GM12892 (cell line): ENCODE measurements at regions not wholly inside any gene's neighbourhood (a gene's known extent, or its start where the extent isn't known, plus 50 kb on each side); places are given as distances from the start of the nearest gene placed in this dataset.

Experiments used
- DNase-seq: peaks from one replicate; pipeline ENCODE4 v3.0.0; 2011; ENCODE audit not compliant: insufficient read length
- FAIRE-seq: peaks from 2 replicates; lab custom pipeline; 2011; peaks lifted over from hg19 to GRCh38; lab: Jason Lieb, UNC
- POLR2A ChIP-seq: IDR thresholded peaks from 2 replicates; pipeline ENCODE4 v1.6.1; 2011; ENCODE audit warnings: low read depth, low read length, control low read depth
- POLR2AphosphoS5 ChIP-seq: IDR thresholded peaks from 2 replicates; pipeline ENCODE4 v1.6.1; 2011; ENCODE audit warnings: low read depth, low read length, control low read depth
- TAF1 ChIP-seq: IDR thresholded peaks from 2 replicates; pipeline ENCODE4 v1.6.1; 2011; ENCODE audit warnings: low read depth, mild to moderate bottlenecking, control low read depth, low read length, borderline replicate concordance

DNA sequence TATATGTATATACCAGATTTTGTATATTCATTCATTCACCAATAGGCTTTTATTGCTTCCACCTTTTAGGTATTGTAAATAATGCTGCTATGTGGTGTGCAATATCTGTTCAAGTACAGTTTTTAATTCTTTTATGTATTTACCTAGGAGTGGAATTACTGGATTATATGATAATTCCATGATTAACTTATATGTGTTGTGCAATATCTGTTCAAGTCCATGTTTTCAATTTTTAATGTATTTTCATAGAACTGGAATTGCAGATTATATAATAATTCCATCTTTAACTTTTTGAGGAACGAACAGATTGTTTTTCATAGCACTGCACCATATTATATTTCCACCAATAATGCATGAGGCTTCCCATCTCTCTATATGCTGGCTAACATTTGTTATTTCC, 50.6 kb upstream of the L3MBTL4 start:
- DNase-seq = no peak
- FAIRE-seq = no peak
- no peak for TF ChIP-seq POLR2AphosphoS5
- TF ChIP-seq TAF1 = no peak
- TF ChIP-seq POLR2A = no peak

DNA sequence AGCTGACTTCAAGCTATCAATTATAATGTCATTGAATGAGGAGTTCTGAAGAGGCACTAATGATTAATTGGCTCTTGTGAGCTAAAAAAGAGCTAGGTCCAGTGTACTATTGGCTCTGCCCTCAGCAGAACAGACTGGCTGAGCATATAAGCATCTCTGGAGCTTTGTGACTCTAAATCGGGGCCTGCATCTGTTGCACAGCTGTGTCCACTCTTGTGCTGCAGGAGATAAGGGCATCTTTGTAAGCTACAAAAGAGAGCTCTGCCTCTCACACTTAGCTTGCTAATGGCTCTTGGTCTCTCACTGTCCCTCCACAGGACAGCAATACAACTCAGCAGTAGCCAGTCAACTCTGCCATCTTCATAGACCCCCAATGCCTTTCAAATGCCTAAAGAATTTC, 61.5 kb upstream of the L3MBTL4 start:
- TF ChIP-seq TAF1 (no peak), POLR2AphosphoS5 (no peak), POLR2A (no peak)
- FAIRE-seq (no peak), DNase-seq (no peak)

DNA sequence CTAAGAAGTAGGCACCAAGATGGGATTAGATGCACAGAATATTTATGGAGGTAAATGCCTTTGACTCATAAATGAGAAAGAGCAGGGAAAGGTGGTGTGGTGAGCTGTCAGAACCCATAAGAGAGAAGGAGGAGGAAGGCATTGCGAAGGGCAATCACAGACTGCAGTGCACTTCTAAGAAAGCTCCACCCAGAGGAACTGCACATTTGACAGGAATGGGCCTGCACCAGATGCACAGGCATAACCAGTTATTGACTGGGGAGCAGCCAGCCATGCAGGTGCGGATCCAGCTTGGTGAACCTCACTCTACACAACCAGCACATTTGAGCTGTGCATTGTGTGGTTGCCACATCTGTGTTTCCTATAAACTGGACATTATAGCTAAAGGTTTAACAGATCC, 62.2 kb upstream of the L3MBTL4 start:
- FAIRE-seq = no peak
- TF ChIP-seq POLR2A (no peak), TAF1 (no peak), POLR2AphosphoS5 (no peak)

DNA sequence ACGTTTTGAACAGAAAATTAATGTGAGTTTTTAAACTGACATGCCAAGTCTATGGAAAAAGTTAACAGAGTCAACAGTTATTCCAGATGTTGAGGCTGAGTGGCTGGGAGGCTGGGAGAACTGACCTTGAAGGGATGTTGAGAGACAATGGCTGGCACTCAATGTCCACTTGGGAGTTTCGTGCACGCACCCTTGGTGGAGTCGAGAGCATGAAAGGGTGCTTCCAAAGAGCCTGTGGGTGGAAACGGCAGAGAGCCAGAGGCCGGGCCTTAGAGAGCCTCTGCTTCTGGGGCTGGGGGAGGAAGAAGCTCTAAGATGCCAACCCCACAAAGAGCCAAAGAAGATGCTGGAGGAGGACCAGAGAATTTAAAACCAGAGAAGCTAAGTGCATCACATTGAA, 63.4 kb upstream of the L3MBTL4 start:
- TF ChIP-seq POLR2AphosphoS5 = no peak
- TF ChIP-seq TAF1 = no peak
- no peak for TF ChIP-seq POLR2A
- FAIRE-seq = no peak
- DNase-seq = no peak

More for the DNA sequence above, 62.2 kb upstream of the L3MBTL4 start:
- no peak for DNase-seq

DNA sequence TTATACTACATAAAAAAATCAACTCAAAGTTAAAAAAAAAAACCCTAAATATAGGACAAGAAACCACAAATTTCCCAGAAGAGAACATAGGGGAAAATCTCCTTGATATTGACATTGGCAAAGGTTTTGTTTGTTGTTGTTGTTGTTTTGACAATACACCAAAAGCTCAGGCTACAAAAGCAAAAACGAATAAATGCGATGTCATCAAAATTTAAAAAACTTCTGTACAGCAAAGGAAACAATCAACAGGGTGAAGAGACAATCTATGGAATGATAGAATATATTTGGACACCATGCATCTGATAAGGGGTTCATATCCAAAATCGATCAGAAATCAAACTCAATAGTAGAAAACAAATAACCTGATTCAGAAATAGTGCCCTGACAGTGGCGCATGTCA, 65.0 kb upstream of the L3MBTL4 start:
- FAIRE-seq (no peak), DNase-seq (no peak)
- TF ChIP-seq POLR2A = no peak

DNA sequence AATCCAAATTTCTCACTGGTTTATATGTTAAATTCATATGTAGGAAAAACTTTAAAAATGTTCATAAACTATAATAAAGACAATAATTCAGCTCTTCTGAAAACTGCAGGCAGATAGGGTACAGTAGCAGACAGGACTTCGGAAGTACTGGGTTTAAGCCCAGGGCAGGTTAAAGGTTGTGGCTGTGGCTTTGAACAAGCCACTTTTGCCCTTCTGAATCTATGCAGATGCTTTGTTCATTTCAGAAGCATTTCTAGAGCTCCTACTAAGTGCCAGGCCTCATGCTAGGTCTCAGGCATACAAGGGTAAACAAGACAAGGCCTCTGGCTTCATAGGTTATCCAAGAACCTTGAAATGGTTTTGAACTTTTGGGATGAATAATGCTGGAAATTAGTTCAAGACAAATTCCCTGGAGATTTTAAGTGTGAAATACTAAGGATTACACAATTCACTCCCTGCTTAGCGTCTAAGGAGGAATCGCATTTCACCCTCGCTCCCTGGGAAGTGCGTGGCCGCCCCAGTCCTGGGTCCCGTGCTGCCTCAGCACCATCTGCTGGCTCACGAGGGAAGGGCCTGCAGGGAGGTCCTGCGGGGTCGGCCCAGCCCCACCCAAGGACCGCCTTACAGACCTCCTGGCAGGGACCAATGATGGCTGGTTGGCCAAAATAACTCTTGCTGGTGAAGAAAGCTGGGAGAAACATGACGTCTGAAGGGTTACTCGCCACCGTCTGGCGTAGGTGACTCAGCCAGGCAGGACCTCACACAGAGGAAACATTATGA, 67.7 kb upstream of the L3MBTL4 start:
- no peak for TF ChIP-seq POLR2AphosphoS5
- no peak for TF ChIP-seq TAF1
- TF ChIP-seq POLR2A = no peak
- DNase-seq (peak; percentile 52), FAIRE-seq (peak; percentile 77)

DNA sequence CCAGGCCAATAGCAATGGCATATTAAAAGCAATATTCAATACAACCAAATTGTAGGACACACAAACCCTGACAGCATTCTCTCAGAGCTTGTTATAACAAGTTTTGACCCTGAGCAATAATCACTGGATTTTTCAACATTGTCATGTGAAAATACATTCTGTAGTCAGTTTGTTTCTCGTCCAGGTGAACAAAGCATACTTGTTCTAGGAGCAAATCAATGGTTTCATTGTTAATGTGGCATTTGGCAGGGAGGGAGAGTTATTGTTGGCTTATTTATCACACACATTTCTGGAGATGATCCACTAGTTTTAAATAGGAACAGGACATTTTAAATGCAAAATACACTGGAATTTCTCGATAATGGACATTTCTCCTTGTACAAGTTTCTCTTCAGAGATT, 69.9 kb upstream of the L3MBTL4 start:
- no peak for TF ChIP-seq POLR2A
- TF ChIP-seq POLR2AphosphoS5 = no peak
- no peak for TF ChIP-seq TAF1
- no peak for FAIRE-seq
- DNase-seq = no peak

DNA sequence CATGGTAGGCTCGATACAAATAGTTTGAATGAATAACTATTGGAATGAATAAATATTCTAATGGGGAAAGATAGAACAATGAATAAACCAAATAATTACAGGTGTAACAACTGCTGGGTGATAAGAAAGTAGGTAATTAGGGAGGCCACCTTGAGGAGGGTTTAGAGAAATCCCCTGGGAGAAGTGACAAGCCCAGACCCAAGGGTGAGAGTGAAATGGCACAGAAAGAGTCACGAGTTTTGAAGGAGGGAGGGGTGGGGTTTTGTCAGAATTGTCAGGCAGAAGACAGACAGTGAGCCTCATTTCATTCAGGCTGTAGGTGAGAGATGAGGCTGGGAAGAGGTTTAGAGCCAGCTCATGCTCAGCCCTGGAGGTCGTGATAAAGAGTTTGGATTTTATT, 71.6 kb upstream of the L3MBTL4 start:
- TF ChIP-seq TAF1 (no peak), POLR2AphosphoS5 (no peak), POLR2A (no peak)
- DNase-seq (no peak), FAIRE-seq (no peak)

DNA sequence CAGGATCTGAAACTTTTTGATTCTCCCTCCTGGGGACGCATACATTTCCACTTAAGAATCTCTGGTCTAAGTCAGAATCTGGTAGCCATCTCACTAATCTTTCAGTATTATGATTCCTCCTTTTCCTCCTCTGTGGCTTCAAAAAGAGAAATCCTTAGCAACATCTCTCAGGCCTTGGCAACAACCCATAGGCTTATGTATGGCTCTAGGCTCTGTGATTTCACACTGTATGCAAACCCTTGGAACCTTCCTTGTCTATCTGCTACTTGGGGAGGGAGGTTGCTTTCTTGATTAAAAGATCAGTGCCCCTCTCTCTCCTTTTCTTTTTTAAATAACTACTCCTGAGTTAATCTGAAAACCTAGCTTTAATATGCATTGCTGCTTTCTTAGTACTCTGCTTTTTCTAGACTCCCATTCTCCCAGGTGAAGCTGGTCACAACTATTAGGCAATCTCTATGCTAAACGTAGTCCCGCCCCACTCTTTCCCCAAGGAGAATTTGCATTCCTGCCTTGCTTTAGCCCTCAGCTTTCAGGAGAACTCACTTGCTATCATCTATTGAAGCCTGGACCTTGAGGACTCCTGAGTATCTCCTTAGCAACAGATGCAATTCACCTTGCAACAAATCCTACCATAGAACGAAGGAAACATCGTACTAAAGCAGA, 72.2 kb upstream of the L3MBTL4 start:
- no peak for FAIRE-seq
- DNase-seq = no peak
- TF ChIP-seq POLR2A (no peak), TAF1 (no peak), POLR2AphosphoS5 (no peak)

DNA sequence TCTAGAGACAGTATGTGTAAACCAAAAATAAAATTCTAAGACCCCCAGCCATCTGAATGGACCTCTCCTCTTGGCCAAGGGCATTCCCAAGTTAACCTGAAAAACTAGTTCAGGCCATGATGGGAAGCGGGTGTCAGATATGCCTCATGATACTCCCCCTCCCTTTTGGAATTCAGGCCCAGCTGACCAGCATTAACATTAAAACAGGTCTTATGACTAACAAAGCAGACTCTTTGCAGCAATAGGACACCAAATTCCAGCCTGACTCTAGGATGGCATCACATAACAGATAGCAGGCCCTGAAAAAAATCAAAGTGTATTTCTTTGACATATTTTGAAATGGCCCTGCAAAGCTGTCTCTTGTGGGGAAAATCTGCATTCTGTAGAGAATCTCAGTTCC, 73.3 kb upstream of the L3MBTL4 start:
- TF ChIP-seq POLR2A = no peak
- TF ChIP-seq TAF1 = no peak
- TF ChIP-seq POLR2AphosphoS5 = no peak
- DNase-seq (no peak), FAIRE-seq (no peak)

DNA sequence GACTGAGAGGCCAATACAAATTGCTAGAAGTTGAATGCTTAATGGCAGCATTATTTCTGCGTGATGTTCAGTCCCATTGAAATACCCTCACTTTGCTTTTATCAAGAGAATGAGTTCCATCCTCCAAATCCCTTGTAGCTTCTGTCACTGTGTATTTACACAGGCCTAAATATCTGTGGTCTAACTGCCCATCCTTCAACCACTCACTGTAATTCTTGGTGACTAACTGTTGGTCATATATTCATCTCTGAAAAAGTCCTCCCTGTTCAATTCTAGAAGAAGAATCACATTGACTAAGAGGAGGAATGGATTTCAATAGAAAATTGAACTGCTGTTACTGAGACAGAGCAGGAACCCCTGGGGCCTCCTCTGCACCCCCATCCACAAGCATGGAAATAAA, 74.2 kb upstream of the L3MBTL4 start:
- no peak for DNase-seq
- no peak for TF ChIP-seq TAF1
- no peak for TF ChIP-seq POLR2AphosphoS5
- TF ChIP-seq POLR2A = no peak
- FAIRE-seq = no peak

DNA sequence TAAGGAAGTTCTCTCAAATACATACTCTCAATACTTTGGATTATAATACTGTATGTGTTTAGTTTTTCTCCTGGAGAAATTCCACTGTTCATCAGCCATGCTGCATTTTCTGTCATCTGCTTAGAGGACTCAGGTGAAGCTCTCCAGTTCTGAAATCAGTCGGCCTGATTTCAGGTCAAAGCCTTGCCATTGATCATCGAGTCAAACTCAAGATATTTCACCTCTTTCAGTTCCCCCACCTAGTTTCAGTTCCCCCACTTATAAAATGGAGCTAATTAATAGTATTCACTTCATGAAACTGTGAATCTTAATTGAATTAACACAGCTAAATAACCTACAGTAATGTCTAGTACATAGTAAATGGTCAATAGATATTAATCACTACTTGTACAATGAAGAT, 75.3 kb upstream of the L3MBTL4 start:
- DNase-seq = no peak
- FAIRE-seq = no peak
- TF ChIP-seq POLR2A = no peak
- no peak for TF ChIP-seq TAF1
- no peak for TF ChIP-seq POLR2AphosphoS5

DNA sequence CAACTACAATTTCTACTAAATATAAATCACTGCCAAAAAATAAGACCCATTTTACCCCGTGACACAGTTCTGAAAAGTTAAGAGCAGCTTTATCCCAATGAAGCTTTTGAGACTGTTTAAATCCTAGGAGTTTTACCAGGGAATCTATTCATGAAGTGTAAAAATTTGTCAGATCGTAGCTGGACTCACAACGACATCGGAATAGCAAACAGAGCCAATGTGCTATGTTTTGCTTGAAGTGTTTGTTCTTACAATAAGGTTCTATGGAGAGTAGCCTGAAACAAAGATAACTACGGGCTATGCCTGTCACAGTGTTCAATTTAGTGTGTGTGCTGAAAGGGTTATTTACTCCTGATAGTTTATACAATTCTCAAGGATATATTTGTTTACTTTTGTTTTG, 78.5 kb upstream of the L3MBTL4 start:
- no peak for TF ChIP-seq TAF1
- no peak for TF ChIP-seq POLR2AphosphoS5
- TF ChIP-seq POLR2A = no peak
- no peak for FAIRE-seq
- no peak for DNase-seq

DNA sequence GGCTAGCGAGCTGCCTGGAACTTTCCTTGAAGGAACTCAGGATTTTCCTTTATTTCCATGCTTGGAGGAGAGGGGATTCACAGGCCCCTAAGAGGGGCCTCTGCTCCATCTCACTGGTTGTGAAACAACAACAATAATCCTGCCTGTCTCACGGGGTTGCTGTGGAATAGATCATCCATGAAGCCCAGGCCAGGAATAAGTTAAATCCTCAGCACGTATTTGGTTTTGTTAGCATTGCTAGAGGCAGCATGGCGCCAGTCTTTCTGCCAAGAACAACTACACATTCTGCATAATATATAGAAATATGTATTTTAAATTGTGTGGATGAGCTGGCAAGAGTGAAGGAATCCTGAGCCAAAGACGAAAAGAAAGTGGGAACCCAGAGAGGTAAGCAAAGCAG, 80.8 kb upstream of the L3MBTL4 start:
- TF ChIP-seq POLR2A = no peak
- no peak for TF ChIP-seq TAF1
- no peak for TF ChIP-seq POLR2AphosphoS5
- FAIRE-seq (no peak), DNase-seq (no peak)
